BLaER1 (cell line): ENCODE measurements at regions not wholly inside any gene's neighbourhood (a gene's known extent, or its start where the extent isn't known, plus 50 kb on each side); places are given as distances from the start of the nearest gene placed in this dataset.

ENCODE experiments used
- H3K27ac ChIP-seq: shearing (Covaris generic); formaldehyde crosslinking; 2 replicates; pipeline ENCODE4 v1.8.1; 2022
- H3K27me3 ChIP-seq: shearing (Covaris generic); formaldehyde crosslinking; 2 replicates; pipeline ENCODE4 v1.8.1; 2022
- H3K36me3 ChIP-seq: shearing (Covaris generic); formaldehyde crosslinking; 2 replicates; pipeline ENCODE4 v1.8.1; 2022
- H3K4me1 ChIP-seq: shearing (Covaris generic); formaldehyde crosslinking; 2 replicates; pipeline ENCODE4 v1.8.1; 2022
- H3K4me2 ChIP-seq: shearing (Covaris generic); formaldehyde crosslinking; 2 replicates; pipeline ENCODE4 v1.8.1; 2022
- H3K4me3 ChIP-seq: shearing (Covaris generic); formaldehyde crosslinking; 2 replicates; pipeline ENCODE4 v1.8.1; 2022
- H3K9ac ChIP-seq: shearing (Covaris generic); formaldehyde crosslinking; 2 replicates; pipeline ENCODE4 v1.8.1; 2022
- H3K9me3 ChIP-seq: shearing (Covaris generic); formaldehyde crosslinking; 2 replicates; pipeline ENCODE4 v1.8.1; 2022
- H4K20me1 ChIP-seq: shearing (Covaris generic); formaldehyde crosslinking; 2 replicates; pipeline ENCODE4 v1.8.1; 2022
- Cebpa-rat ChIP-seq: shearing (Covaris generic); IDR thresholded peaks from 2 replicates; pipeline ENCODE4 v1.8.1; 2022

- no peak overlapping the region for H3K4me2 ChIP-seq
- no peaks in the 10 kb centered on the region for H3K36me3 ChIP-seq
- no peaks in the 10 kb centered on the region for H3K9me3 ChIP-seq
- H3K27ac ChIP-seq, result no peak overlapping the region
- no peaks in the 10 kb centered on the region for H3K27me3 ChIP-seq
- H3K4me1 ChIP-seq, result no peaks in the 10 kb centered on the region
- H3K9ac ChIP-seq, result no peak overlapping the region
- no peaks in the 10 kb centered on the region for H4K20me1 ChIP-seq
- H3K4me3 ChIP-seq, result no peak overlapping the region
- TF ChIP-seq Cebpa-rat, result no peak
Observed at GRCh38 chr3:192001218-192001617, 540.3 kb downstream of the PYDC2 start.

- H3K27ac ChIP-seq, result no peak overlapping the region
- H3K4me2 ChIP-seq, result no peak overlapping the region
- no peak overlapping the region for H3K4me3 ChIP-seq
- no peak for TF ChIP-seq Cebpa-rat
- no peaks in the 10 kb centered on the region for H3K27me3 ChIP-seq
- no peaks in the 10 kb centered on the region for H3K36me3 ChIP-seq
- no peaks in the 10 kb centered on the region for H3K9me3 ChIP-seq
- H4K20me1 ChIP-seq, result no peaks in the 10 kb centered on the region
- peaks cover 23% of the 10 kb centered on the region for H3K4me1 ChIP-seq
- H3K9ac ChIP-seq, result no peak overlapping the region
Observed at GRCh38 chr3:192005989-192006388, 545.0 kb downstream of the PYDC2 start.

- no peak for TF ChIP-seq Cebpa-rat
- H3K4me2 ChIP-seq, result peak overlapping the region; percentile 60; the same call in 1 of the 2 replicates
- H4K20me1 ChIP-seq, result no peaks in the 10 kb centered on the region
Observed at GRCh38 chr3:192009903-192010302, 548.9 kb downstream of the PYDC2 start.

GRCh38 chr3:192010490-192010889, 549.5 kb downstream of the PYDC2 start:
- 0 out of 2 replicates have a peak, but pooled peaks cover 3% of the 10 kb centered on the region for H3K9me3 ChIP-seq
- no peak overlapping the region for H3K4me2 ChIP-seq
- no peak overlapping the region for H3K9ac ChIP-seq
- H4K20me1 ChIP-seq, result no peaks in the 10 kb centered on the region
- H3K4me1 ChIP-seq, result peaks cover 23% of the 10 kb centered on the region
- no peaks in the 10 kb centered on the region for H3K27me3 ChIP-seq
- no peak overlapping the region for H3K4me3 ChIP-seq
- H3K36me3 ChIP-seq, result no peaks in the 10 kb centered on the region
- no peak for TF ChIP-seq Cebpa-rat
- no peak overlapping the region for H3K27ac ChIP-seq

More at GRCh38 chr3:192009903-192010302, 548.9 kb downstream of the PYDC2 start:
- no peaks in the 10 kb centered on the region for H3K27me3 ChIP-seq
- H3K27ac ChIP-seq, result peak overlapping the region; percentile 89
- no peak overlapping the region for H3K9ac ChIP-seq
- H3K4me1 ChIP-seq, result peaks cover 23% of the 10 kb centered on the region
- no peak overlapping the region for H3K4me3 ChIP-seq
- H3K36me3 ChIP-seq, result no peaks in the 10 kb centered on the region
- 0 out of 2 replicates have a peak, but pooled peaks cover 3% of the 10 kb centered on the region for H3K9me3 ChIP-seq

- Histone ChIP-seq H3K36me3 (no peaks in the 10 kb centered on the region), H3K4me1 (peaks cover 23% of the 10 kb centered on the region), H3K27ac (no peak overlapping the region), H3K4me3 (no peak overlapping the region), H3K9ac (no peak overlapping the region), H3K4me2 (no peak overlapping the region), H4K20me1 (no peaks in the 10 kb centered on the region), H3K9me3 (0 out of 2 replicates have a peak, but pooled peaks cover 3% of the 10 kb centered on the region), H3K27me3 (no peaks in the 10 kb centered on the region)
- TF ChIP-seq Cebpa-rat, result no peak
Observed at GRCh38 chr3:192011137-192011536, 550.2 kb downstream of the PYDC2 start.

GRCh38 chr3:192013110-192013509, 552.1 kb downstream of the PYDC2 start:
- H3K4me3 ChIP-seq, result no peak overlapping the region
- H3K9me3 ChIP-seq, result 0 out of 2 replicates have a peak, but pooled peaks cover 3% of the 10 kb centered on the region
- peaks cover 20% of the 10 kb centered on the region for H3K4me1 ChIP-seq
- no peaks in the 10 kb centered on the region for H3K27me3 ChIP-seq
- TF ChIP-seq Cebpa-rat, result no peak
- H3K9ac ChIP-seq, result no peak overlapping the region
- no peaks in the 10 kb centered on the region for H4K20me1 ChIP-seq
- no peak overlapping the region for H3K27ac ChIP-seq
- no peaks in the 10 kb centered on the region for H3K36me3 ChIP-seq
- H3K4me2 ChIP-seq, result no peak overlapping the region

- TF ChIP-seq Cebpa-rat, result no peak
- Histone ChIP-seq H3K9ac (no peak overlapping the region), H3K4me2 (no peak overlapping the region), H3K36me3 (no peaks in the 10 kb centered on the region), H3K4me3 (no peak overlapping the region), H3K27me3 (no peaks in the 10 kb centered on the region), H3K4me1 (no peaks in the 10 kb centered on the region), H3K9me3 (no peaks in the 10 kb centered on the region), H3K27ac (no peak overlapping the region), H4K20me1 (no peaks in the 10 kb centered on the region)
Observed at GRCh38 chr3:192022412-192022811, 561.4 kb downstream of the PYDC2 start.

GRCh38 chr3:192024751-192025150, 563.8 kb downstream of the PYDC2 start:
- Histone ChIP-seq H4K20me1 (no peaks in the 10 kb centered on the region), H3K9me3 (no peaks in the 10 kb centered on the region), H3K27ac (no peak overlapping the region), H3K4me1 (no peaks in the 10 kb centered on the region), H3K4me3 (no peak overlapping the region), H3K27me3 (no peaks in the 10 kb centered on the region), H3K36me3 (no peaks in the 10 kb centered on the region), H3K9ac (no peak overlapping the region), H3K4me2 (no peak overlapping the region)
- TF ChIP-seq Cebpa-rat, result no peak

GRCh38 chr3:192026661-192027060, 565.7 kb downstream of the PYDC2 start:
- H3K4me1 ChIP-seq, result no peaks in the 10 kb centered on the region

GRCh38 chr3:192031941-192032340, 571.0 kb downstream of the PYDC2 start:
- Histone ChIP-seq H3K4me2 (no peak overlapping the region), H3K4me1 (no peaks in the 10 kb centered on the region), H4K20me1 (no peaks in the 10 kb centered on the region), H3K4me3 (no peak overlapping the region), H3K9ac (no peak overlapping the region), H3K27me3 (no peaks in the 10 kb centered on the region), H3K36me3 (no peaks in the 10 kb centered on the region), H3K27ac (no peak overlapping the region), H3K9me3 (no peaks in the 10 kb centered on the region)
- TF ChIP-seq Cebpa-rat, result no peak

More at GRCh38 chr3:192026661-192027060, 565.7 kb downstream of the PYDC2 start:
- TF ChIP-seq Cebpa-rat, result no peak
- no peaks in the 10 kb centered on the region for H4K20me1 ChIP-seq
- no peak overlapping the region for H3K27ac ChIP-seq
- H3K36me3 ChIP-seq, result no peaks in the 10 kb centered on the region
- no peak overlapping the region for H3K4me2 ChIP-seq
- no peaks in the 10 kb centered on the region for H3K9me3 ChIP-seq
- H3K27me3 ChIP-seq, result no peaks in the 10 kb centered on the region
- H3K9ac ChIP-seq, result no peak overlapping the region
- H3K4me3 ChIP-seq, result no peak overlapping the region

GRCh38 chr3:192033246-192033645, 572.3 kb downstream of the PYDC2 start:
- TF ChIP-seq Cebpa-rat, result no peak
- Histone ChIP-seq H3K9me3 (no peaks in the 10 kb centered on the region), H3K4me1 (no peaks in the 10 kb centered on the region), H3K9ac (no peak overlapping the region), H3K36me3 (no peaks in the 10 kb centered on the region), H3K4me3 (no peak overlapping the region), H3K4me2 (no peak overlapping the region), H3K27me3 (no peaks in the 10 kb centered on the region), H4K20me1 (no peaks in the 10 kb centered on the region), H3K27ac (no peak overlapping the region)
